Ishikawa (cell line): ENCODE measurements at regions not wholly inside any gene's neighbourhood (a gene's known extent, or its start where the extent isn't known, plus 50 kb on each side); places are given as distances from the start of the nearest gene placed in this dataset.

ENCODE experiments used
- CEBPB ChIP-seq: IDR thresholded peaks from 2 replicates; pipeline ENCODE4 v1.6.1; 2012
- CREB1 ChIP-seq: IDR thresholded peaks from 2 replicates; pipeline ENCODE4 v1.6.1; 2012; ENCODE audit warnings: low read depth
- EGR1 ChIP-seq: IDR thresholded peaks from 2 replicates; pipeline ENCODE4 v1.6.1; 2012
- EP300 ChIP-seq: IDR thresholded peaks from 2 replicates; pipeline ENCODE4 v1.6.1; 2012; ENCODE audit warnings: borderline replicate concordance
- FOXM1 ChIP-seq: IDR thresholded peaks from 2 replicates; pipeline ENCODE4 v1.6.1; 2012; ENCODE audit warnings: low read depth, borderline replicate concordance
- NFIC ChIP-seq: IDR thresholded peaks from 2 replicates; pipeline ENCODE4 v1.6.1; 2012
- RAD21 ChIP-seq: IDR thresholded peaks from 2 replicates; pipeline ENCODE4 v1.6.1; 2012; ENCODE audit warnings: low read depth
- TAF1 ChIP-seq: IDR thresholded peaks from 2 replicates; pipeline ENCODE4 v1.6.1; 2012; ENCODE audit warnings: low read depth, mild to moderate bottlenecking
- TCF12 ChIP-seq: IDR thresholded peaks from 2 replicates; pipeline ENCODE4 v1.6.1; 2012; ENCODE audit warnings: low read depth
- TEAD4 ChIP-seq: IDR thresholded peaks from 2 replicates; pipeline ENCODE4 v1.6.1; 2012
- YY1 ChIP-seq: IDR thresholded peaks from 2 replicates; pipeline ENCODE4 v1.6.1; 2012; ENCODE audit warnings: low read depth
- ZBTB7A ChIP-seq: IDR thresholded peaks from 2 replicates; pipeline ENCODE4 v1.6.1; 2012; ENCODE audit warnings: low read depth
- TF ChIP-seq, protein P1 (sequence below): IDR thresholded peaks from 2 replicates; pipeline ENCODE4 v1.6.1; 2012
- TF ChIP-seq, protein P2 (sequence below): IDR thresholded peaks from 2 replicates; pipeline ENCODE4 v1.6.1; 2012; ENCODE audit warnings: low read depth, mild to moderate bottlenecking
- TF ChIP-seq, protein P3 (sequence below): IDR thresholded peaks from 2 replicates; pipeline ENCODE4 v1.6.1; 2012

DNA sequence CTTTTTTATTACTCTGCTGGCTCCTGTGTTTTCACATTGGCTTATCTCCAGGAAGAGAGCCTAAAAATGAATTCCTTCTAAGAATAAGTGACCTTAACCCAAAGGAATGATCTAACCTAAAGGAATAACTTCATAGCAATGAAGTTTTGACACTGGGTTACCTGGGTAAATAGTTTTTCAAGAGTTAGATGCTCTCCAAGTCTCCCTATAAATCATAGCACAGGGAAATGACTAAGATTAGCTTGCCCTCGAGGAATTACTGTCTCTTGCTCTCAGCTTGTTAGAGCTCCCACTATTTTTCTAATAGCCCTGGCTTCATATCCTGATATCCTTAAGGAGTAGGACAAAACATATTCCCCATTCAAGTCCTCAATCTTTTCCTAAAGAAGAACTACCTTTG lies 66.3 kb downstream of the SPRY2 start:
- no peak for TF ChIP-seq TEAD4
- TF ChIP-seq, protein P1, sequence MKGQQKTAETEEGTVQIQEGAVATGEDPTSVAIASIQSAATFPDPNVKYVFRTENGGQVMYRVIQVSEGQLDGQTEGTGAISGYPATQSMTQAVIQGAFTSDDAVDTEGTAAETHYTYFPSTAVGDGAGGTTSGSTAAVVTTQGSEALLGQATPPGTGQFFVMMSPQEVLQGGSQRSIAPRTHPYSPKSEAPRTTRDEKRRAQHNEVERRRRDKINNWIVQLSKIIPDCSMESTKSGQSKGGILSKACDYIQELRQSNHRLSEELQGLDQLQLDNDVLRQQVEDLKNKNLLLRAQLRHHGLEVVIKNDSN: no peak
- no peak for TF ChIP-seq EGR1
- no peak for TF ChIP-seq NFIC
- TF ChIP-seq TAF1: no peak
- TF ChIP-seq TCF12: no peak
- no peak for TF ChIP-seq FOXM1
- no peak for TF ChIP-seq YY1
- TF ChIP-seq CEBPB: no peak
- no peak for TF ChIP-seq RAD21
- TF ChIP-seq, protein P2, sequence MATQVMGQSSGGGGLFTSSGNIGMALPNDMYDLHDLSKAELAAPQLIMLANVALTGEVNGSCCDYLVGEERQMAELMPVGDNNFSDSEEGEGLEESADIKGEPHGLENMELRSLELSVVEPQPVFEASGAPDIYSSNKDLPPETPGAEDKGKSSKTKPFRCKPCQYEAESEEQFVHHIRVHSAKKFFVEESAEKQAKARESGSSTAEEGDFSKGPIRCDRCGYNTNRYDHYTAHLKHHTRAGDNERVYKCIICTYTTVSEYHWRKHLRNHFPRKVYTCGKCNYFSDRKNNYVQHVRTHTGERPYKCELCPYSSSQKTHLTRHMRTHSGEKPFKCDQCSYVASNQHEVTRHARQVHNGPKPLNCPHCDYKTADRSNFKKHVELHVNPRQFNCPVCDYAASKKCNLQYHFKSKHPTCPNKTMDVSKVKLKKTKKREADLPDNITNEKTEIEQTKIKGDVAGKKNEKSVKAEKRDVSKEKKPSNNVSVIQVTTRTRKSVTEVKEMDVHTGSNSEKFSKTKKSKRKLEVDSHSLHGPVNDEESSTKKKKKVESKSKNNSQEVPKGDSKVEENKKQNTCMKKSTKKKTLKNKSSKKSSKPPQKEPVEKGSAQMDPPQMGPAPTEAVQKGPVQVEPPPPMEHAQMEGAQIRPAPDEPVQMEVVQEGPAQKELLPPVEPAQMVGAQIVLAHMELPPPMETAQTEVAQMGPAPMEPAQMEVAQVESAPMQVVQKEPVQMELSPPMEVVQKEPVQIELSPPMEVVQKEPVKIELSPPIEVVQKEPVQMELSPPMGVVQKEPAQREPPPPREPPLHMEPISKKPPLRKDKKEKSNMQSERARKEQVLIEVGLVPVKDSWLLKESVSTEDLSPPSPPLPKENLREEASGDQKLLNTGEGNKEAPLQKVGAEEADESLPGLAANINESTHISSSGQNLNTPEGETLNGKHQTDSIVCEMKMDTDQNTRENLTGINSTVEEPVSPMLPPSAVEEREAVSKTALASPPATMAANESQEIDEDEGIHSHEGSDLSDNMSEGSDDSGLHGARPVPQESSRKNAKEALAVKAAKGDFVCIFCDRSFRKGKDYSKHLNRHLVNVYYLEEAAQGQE: no peak
- no peak for TF ChIP-seq ZBTB7A
- TF ChIP-seq, protein P3, sequence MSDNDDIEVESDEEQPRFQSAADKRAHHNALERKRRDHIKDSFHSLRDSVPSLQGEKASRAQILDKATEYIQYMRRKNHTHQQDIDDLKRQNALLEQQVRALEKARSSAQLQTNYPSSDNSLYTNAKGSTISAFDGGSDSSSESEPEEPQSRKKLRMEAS: no peak
- no peak for TF ChIP-seq EP300
- TF ChIP-seq CREB1: no peak

DNA sequence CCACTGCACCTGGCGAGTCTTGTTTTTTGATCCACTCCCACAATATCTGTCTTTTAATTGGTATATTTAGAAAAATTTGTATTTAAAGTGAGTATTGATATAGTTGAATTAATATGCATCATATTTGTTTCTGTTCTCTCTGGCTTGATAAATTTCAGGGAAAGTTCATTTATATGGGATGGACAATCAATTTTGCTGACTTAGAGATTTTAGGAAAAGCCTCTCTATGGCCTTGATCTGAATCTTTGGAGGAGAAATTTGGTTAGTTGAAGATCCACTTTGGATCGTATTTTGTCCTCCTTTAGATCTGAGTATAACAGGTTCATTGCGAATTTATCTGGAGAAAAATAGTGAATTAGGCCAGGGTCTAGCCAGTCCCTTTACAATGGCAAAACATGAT lies 67.2 kb downstream of the SPRY2 start:
- TF ChIP-seq ZBTB7A (no peak), CEBPB (no peak), EGR1 (no peak)
- TF ChIP-seq, protein P1: no peak

- TF ChIP-seq RAD21: no peak
- TF ChIP-seq TCF12: no peak
- no peak for TF ChIP-seq FOXM1
- no peak for TF ChIP-seq EP300
- TF ChIP-seq YY1: no peak
Measured at GRCh38 chr13:80265348-80265747, 75.6 kb downstream of the SPRY2 start.

DNA sequence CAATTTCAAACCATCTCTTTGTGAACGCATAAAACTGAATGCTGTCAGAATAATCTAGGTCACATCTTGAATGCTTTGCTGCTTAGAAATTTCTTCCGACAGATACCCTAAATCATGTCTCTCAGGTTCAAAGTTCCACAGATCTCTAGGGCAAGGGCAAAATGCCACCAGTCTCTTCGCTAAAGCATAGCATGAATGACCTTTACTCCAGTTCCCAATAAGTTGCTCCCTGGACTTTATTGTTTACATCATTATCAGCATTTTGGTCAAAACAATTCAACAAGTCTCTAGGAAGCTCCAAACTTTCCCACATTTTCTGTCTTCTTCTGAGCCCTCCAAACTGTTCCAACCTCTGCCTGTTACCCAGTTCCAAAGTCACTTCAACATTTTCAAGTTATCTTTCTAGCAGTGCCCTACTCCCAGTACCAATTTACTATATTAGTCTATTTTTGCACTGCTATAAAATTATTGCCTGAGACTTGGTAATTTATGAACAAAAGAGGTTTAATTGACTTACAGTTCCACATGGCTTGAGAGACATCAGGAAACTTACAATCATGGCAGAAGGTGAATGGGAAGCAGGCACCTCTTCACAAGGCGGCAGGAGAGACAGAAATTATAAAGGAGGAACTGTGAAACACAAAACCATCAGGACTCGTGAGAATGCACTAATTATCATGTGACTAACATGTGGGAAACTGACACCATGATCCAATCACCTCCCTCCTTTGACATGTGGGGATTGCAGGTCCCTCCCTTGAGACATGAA lies 77.0 kb downstream of the SPRY2 start:
- TF ChIP-seq TAF1 (no peak), CEBPB (no peak), YY1 (no peak), CREB1 (no peak), RAD21 (no peak), EP300 (no peak), TCF12 (no peak)
- TF ChIP-seq, protein P2: no peak

DNA sequence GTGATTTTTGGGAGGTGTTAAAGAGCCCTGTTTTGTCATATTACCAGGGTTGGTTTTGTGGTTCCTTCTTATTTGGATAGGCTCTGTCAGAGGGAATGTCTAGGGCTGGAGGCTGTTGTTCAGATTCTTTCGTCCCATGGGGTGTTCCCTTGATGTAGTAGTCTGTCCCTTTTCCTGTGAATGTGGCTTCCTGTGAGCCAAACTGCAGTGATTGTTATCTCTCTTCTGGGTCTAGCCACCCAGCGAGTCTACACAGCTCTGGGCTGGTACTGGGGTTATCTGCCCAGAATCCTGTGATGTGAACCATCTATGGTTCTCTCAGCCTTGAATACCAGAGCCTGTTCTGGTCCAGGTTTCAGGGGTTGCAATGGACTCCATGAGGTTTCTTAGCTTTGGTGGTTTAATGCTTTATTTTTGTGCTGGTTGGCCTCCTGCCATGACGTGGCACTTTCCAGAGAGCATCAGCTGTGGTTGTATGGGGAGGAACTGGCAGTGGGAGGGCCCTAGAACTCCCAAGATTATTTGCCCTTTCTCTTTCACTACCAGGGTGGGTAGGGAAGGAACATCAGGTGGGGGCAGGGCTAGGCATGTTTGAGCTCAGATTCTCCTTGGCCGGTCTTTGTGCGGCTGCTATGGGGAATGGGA lies 78.8 kb downstream of the SPRY2 start:
- TF ChIP-seq CEBPB (no peak), NFIC (no peak), ZBTB7A (no peak), TCF12 (no peak), EGR1 (no peak), TAF1 (no peak), EP300 (no peak), RAD21 (no peak), YY1 (no peak), CREB1 (no peak)
- TF ChIP-seq, protein P3: no peak
- TF ChIP-seq, protein P1: no peak
- TF ChIP-seq, protein P2: no peak
